CD8-positive, alpha-beta memory T cell (primary cell): ENCODE measurements at regions not wholly inside any gene's neighbourhood (a gene's known extent, or its start where the extent isn't known, plus 50 kb on each side); places are given as distances from the start of the nearest gene placed in this dataset.
"Not testable (repeated sequence)": the region's sequence is repeated elsewhere in the genome, so short reads cannot be mapped to it uniquely, and the experiment has no call there.

Source experiments
- CTCF ChIA-PET: fragments of 350-600 bp; sonication (Branson Sonifier 250); formaldehyde crosslinking; loops from one replicate; lab custom pipeline; 2021; ENCODE audit warnings: antibody characterized with exemption; lab: Charles Lee
- POLR2A ChIA-PET: fragments of 350-600 bp; sonication (Branson Sonifier 250); formaldehyde crosslinking; loops from one replicate; lab custom pipeline; 2021; ENCODE audit warnings: antibody characterized with exemption; lab: Charles Lee
- DNase-seq, 5 donors: peaks; one replicate each; pipeline versions ENCODE4 v3.0.0 to v3.0.0-alpha.2; 2020 to 2022; ENCODE audit warnings: mixed read lengths in 1 of 5
- H3K27ac ChIP-seq: one replicate; pipeline ENCODE4 v1.7.0; 2013; ENCODE audit warnings: low read depth, mild to moderate bottlenecking, low read length, moderate library complexity
- H3K27me3 ChIP-seq: 2 replicates; pipeline ENCODE4 v1.7.0; 2013; ENCODE audit warnings: low read length, mild to moderate bottlenecking; ENCODE audit not compliant: insufficient read depth, poor library complexity, severe bottlenecking
- H3K36me3 ChIP-seq: 2 replicates; pipeline ENCODE4 v1.7.0; 2013; ENCODE audit warnings: mild to moderate bottlenecking, low read length, moderate library complexity; ENCODE audit not compliant: insufficient read depth
- H3K4me1 ChIP-seq: 2 replicates; pipeline ENCODE4 v1.7.0; 2013; ENCODE audit warnings: mild to moderate bottlenecking, low read length, moderate library complexity; ENCODE audit not compliant: insufficient read depth
- H3K4me3 ChIP-seq: 2 replicates; pipeline ENCODE4 v1.7.0; 2013; ENCODE audit warnings: mild to moderate bottlenecking, low read length
- H3K9me3 ChIP-seq: 2 replicates; pipeline ENCODE4 v1.7.0; 2013; ENCODE audit warnings: mild to moderate bottlenecking, low read length
- H3K27ac Mint-ChIP-seq, 8 donors: one replicate each; pipeline ENCODE4 v1.8.0; 2020 to 2021; ENCODE audit warnings: mixed read lengths in 8 of 8, mild to moderate bottlenecking in 6 of 8, inconsistent platforms in 3 of 8, moderate library complexity in 3 of 8
- H3K27me3 Mint-ChIP-seq, 2 donors: one replicate each; pipeline ENCODE4 v1.8.0; 2020 to 2021; ENCODE audit warnings: mixed read lengths in 2 of 2, mild to moderate bottlenecking in 1 of 2, moderate library complexity in 1 of 2
- H3K36me3 Mint-ChIP-seq, 3 donors: one replicate each; pipeline ENCODE4 v1.8.0; 2020 to 2021; ENCODE audit warnings: mixed read lengths in 3 of 3, inconsistent platforms in 1 of 3, mild to moderate bottlenecking in 1 of 3
- H3K4me1 Mint-ChIP-seq, 3 donors: one replicate each; pipeline ENCODE4 v1.8.0; 2020 to 2021; ENCODE audit warnings: mixed read lengths in 3 of 3, inconsistent platforms in 1 of 3, mild to moderate bottlenecking in 1 of 3
- H3K4me3 Mint-ChIP-seq, 7 donors: one replicate each; pipeline ENCODE4 v1.8.0; 2020 to 2021; ENCODE audit warnings: mixed read lengths in 7 of 7, mild to moderate bottlenecking in 6 of 7, moderate library complexity in 4 of 7, inconsistent platforms in 2 of 7
- H3K9me3 Mint-ChIP-seq, 5 donors: one replicate each; pipeline ENCODE4 v1.8.0; 2020 to 2022; ENCODE audit warnings: mixed read lengths in 5 of 5, mild to moderate bottlenecking in 3 of 5, moderate library complexity in 2 of 5, inconsistent platforms in 1 of 5

- H3K27me3 ChIP-seq, H3K27ac ChIP-seq, H3K27ac Mint-ChIP-seq, H3K36me3 ChIP-seq, H3K4me1 ChIP-seq, DNase-seq, H3K9me3 Mint-ChIP-seq, H3K4me3 Mint-ChIP-seq, H3K4me1 Mint-ChIP-seq, POLR2A ChIA-PET, CTCF ChIA-PET, H3K36me3 Mint-ChIP-seq, H3K4me3 ChIP-seq, H3K9me3 ChIP-seq: not testable (repeated sequence)
- peaks cover 6 to 11% of the 10 kb centered on the region in 2 donors for H3K27me3 Mint-ChIP-seq
Observed at GRCh38 chr7:76852362-76852761, 179.8 kb downstream of the SPDYE17 start.

DNA sequence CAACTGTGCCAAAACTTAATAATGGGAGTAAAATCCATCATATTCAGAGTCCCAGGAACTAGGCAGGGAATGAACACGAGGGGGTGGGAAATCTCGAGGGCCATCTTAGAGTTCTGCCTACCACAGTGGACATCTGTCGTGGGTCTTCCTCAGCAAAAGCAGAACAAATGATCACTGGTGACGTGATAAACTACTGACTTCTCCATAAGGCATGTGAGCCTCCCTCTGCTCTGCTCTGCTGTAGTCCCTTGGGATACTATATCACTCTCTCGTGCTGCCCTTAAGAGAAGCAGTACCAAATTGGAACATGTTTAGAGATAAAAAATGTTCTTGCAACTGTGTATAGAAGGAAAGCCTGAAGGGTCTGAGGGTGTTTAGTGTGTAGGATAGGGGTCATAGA is 180.5 kb downstream of the SPDYE17 start:
- H3K4me1 ChIP-seq, DNase-seq, H3K27ac ChIP-seq, POLR2A ChIA-PET, H3K9me3 ChIP-seq, H3K4me3 ChIP-seq, H3K27me3 ChIP-seq, H3K9me3 Mint-ChIP-seq, H3K27ac Mint-ChIP-seq, CTCF ChIA-PET, H3K4me3 Mint-ChIP-seq, H3K36me3 Mint-ChIP-seq, H3K27me3 Mint-ChIP-seq, H3K4me1 Mint-ChIP-seq, H3K36me3 ChIP-seq: not testable (repeated sequence)

DNA sequence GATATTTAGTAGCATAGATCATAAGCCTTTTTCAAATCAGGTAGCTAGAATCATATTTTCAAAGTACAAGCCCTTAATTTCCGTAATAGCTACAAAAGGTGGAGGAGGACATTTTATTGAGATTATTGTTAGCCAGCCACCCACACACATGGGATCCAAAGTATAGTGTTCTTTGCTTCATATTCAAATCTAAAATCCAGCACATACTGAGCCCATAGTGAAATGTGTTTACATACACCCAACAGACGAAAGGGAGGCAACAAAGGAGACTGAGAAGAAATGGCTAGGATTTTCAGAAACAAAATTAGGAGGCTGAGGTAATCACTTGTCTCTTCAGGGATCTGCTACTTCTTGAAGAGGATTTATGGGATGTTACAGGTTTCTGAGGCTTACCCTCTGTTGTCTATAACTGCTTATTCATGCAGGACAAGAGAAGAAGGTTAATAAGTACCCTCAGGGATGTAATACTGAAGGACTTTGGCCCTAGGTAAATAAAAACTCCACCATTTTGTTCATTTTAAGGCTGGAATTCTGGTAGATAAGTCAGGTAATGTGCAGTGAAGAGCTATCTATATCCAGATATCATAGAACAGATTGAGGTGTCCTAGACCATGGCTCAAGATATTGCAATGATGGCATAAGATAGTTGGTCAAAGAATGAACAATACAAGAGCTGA is 182.1 kb downstream of the SPDYE17 start:
- DNase-seq, H3K9me3 ChIP-seq, CTCF ChIA-PET, H3K36me3 ChIP-seq, POLR2A ChIA-PET, H3K27ac ChIP-seq, H3K9me3 Mint-ChIP-seq, H3K4me1 Mint-ChIP-seq, H3K36me3 Mint-ChIP-seq, H3K27ac Mint-ChIP-seq, H3K27me3 ChIP-seq, H3K4me3 ChIP-seq, H3K4me1 ChIP-seq, H3K27me3 Mint-ChIP-seq, H3K4me3 Mint-ChIP-seq: not testable (repeated sequence)

DNA sequence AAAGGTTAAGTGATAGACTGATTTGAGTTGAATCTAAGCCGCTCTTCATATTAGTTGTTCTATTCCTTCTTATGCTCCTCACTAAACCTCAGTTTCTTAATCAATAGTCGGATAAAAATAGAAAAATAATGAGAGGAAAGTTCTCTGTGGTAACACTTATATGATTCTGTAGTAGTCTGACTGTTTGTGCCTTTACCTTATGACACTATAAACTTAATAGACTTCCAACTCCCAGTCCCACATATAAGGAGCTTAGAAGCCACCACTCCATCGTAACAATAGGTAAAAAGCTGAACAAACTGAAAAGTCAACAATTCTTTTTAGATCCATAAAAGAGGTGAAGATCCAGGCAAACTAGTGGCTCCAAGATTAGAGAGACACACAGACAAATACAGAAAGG is 192.3 kb downstream of the SPDYE17 start:
- H3K27ac Mint-ChIP-seq, H3K27ac ChIP-seq, H3K4me3 Mint-ChIP-seq, H3K9me3 ChIP-seq, H3K36me3 ChIP-seq, H3K4me1 Mint-ChIP-seq, POLR2A ChIA-PET, DNase-seq, H3K27me3 ChIP-seq, CTCF ChIA-PET, H3K4me3 ChIP-seq, H3K4me1 ChIP-seq: not testable (repeated sequence)
- Mint-ChIP-seq H3K9me3 (peaks cover 10 to 30% (median 16%) of the 10 kb centered on the region in 5 donors), H3K27me3 (peaks cover 13 to 21% of the 10 kb centered on the region in 2 donors), H3K36me3 (peaks cover 0 to 12% (median 2%) of the 10 kb centered on the region in 3 donors)

DNA sequence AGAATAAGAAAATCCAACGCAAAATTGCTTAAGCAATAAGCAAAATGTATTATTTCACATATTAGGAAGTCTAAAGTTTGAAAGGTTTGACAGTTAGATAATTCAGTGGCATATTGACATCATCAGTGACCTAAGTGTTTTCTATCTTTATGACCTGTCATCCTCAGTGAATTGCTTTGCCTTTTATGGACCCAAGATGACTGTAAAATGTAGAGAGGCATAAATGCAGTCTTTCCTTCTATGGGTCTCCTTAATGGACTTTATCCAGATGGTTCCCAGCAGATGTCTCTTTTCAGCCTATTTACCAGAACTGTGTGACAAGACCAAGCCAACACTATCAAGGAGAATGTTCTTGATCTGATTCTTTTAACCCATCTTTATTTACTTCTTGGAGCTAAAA is 192.9 kb downstream of the SPDYE17 start:
- H3K36me3 ChIP-seq, DNase-seq, H3K27ac ChIP-seq, H3K9me3 ChIP-seq, H3K4me3 Mint-ChIP-seq, H3K4me1 Mint-ChIP-seq, H3K4me1 ChIP-seq, CTCF ChIA-PET, POLR2A ChIA-PET, H3K27me3 ChIP-seq, H3K27ac Mint-ChIP-seq, H3K4me3 ChIP-seq: not testable (repeated sequence)
- Mint-ChIP-seq H3K36me3 (peaks cover 0 to 12% (median 2%) of the 10 kb centered on the region in 3 donors), H3K27me3 (peaks cover 13 to 21% of the 10 kb centered on the region in 2 donors), H3K9me3 (peaks cover 10 to 30% (median 16%) of the 10 kb centered on the region in 5 donors)

GRCh38 chr7:76838357-76838756 is 193.8 kb downstream of the SPDYE17 start:
- H3K27me3 Mint-ChIP-seq, result peaks cover 13 to 21% of the 10 kb centered on the region in 2 donors
- peak overlapping the region in 1 of 8 donors; percentile 36 for H3K27ac Mint-ChIP-seq
- H3K4me3 ChIP-seq, H3K9me3 ChIP-seq, CTCF ChIA-PET, H3K4me3 Mint-ChIP-seq, H3K27ac ChIP-seq, H3K4me1 Mint-ChIP-seq, DNase-seq, POLR2A ChIA-PET, H3K36me3 ChIP-seq, H3K4me1 ChIP-seq, H3K27me3 ChIP-seq: not testable (repeated sequence)
- peaks cover 10 to 30% (median 16%) of the 10 kb centered on the region in 5 donors for H3K9me3 Mint-ChIP-seq
- H3K36me3 Mint-ChIP-seq, result peaks cover 0 to 12% (median 2%) of the 10 kb centered on the region in 3 donors

DNA sequence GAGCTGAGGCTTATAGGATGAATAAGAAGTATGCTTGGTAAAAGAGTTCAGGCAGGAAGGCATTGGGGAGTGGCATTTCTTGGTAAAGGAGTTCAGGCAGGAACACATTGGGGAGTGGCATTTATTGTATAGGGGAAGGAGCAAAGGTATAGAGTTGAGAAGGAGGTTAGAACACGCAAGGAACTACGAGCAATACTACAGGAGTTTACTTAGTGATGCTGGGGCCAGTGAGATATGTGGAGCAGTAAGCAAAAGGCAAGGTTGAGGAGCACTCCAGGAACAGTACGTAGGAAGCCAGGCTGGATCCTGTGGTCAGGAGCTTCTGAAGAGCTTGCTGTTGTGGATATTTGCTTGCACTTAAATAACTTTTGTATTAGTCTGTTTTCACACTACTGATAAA is 202.2 kb upstream of the POMZP3 start:
- peaks cover 5 to 17% of the 10 kb centered on the region in 2 donors for H3K27me3 Mint-ChIP-seq
- DNase-seq, H3K4me3 ChIP-seq, CTCF ChIA-PET, H3K27ac Mint-ChIP-seq, H3K4me1 Mint-ChIP-seq, H3K9me3 ChIP-seq, H3K27ac ChIP-seq, POLR2A ChIA-PET, H3K36me3 ChIP-seq, H3K27me3 ChIP-seq, H3K4me3 Mint-ChIP-seq, H3K9me3 Mint-ChIP-seq, H3K4me1 ChIP-seq, H3K36me3 Mint-ChIP-seq: not testable (repeated sequence)

DNA sequence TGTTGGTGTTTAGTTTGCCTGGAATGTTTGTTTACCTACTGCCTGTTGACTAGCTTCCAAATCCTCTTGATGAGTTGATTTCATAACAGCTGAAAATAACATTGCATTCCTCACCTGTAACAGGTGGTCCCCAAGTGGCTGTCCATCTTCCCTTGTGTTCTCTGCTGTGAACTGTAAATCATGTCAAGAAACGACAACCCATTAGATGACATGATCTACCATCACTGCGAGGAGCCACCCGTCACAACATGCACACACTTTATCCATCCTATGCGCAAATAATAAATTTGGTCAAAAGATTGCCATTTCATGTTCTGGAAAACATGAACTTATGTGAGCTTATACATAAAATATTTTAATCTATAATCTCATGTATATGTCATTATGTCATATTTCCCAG is 199.1 kb upstream of the POMZP3 start:
- H3K27ac Mint-ChIP-seq, CTCF ChIA-PET, DNase-seq: not testable (repeated sequence)

GRCh38 chr7:76809856-76810255 is 182.8 kb upstream of the POMZP3 start:
- H3K9me3 ChIP-seq, H3K4me1 ChIP-seq, H3K36me3 Mint-ChIP-seq, H3K4me3 ChIP-seq, H3K27ac ChIP-seq, DNase-seq, H3K27me3 Mint-ChIP-seq, H3K27me3 ChIP-seq, CTCF ChIA-PET, POLR2A ChIA-PET, H3K9me3 Mint-ChIP-seq, H3K27ac Mint-ChIP-seq, H3K4me1 Mint-ChIP-seq, H3K36me3 ChIP-seq, H3K4me3 Mint-ChIP-seq: not testable (repeated sequence)

More for the DNA sequence above, 199.1 kb upstream of the POMZP3 start:
- H3K36me3 ChIP-seq, H3K27ac ChIP-seq, H3K9me3 ChIP-seq, H3K4me1 Mint-ChIP-seq, H3K4me3 Mint-ChIP-seq, H3K27me3 ChIP-seq, POLR2A ChIA-PET, H3K9me3 Mint-ChIP-seq, H3K4me3 ChIP-seq, H3K36me3 Mint-ChIP-seq, H3K4me1 ChIP-seq: not testable (repeated sequence)
- H3K27me3 Mint-ChIP-seq, result peaks cover 5 to 17% of the 10 kb centered on the region in 2 donors
